ENCODE measurements at regions not wholly inside any gene's neighbourhood (a gene's known extent, or its start where the extent isn't known, plus 50 kb on each side); places are given as distances from the start of the nearest gene placed in this dataset.
"Not testable (repeated sequence)": the region's sequence is repeated elsewhere in the genome, so short reads cannot be mapped to it uniquely, and the experiment has no call there.

GRCh38 chr5:85656050-85656449 is 961.7 kb upstream of the COX7C start:
- no peak for ATAC-seq (ENCODE audit: low FRiP score in 2 of 2)
- DNase-seq = no peak
- H3K4me1 ChIP-seq = no peaks in the 10 kb centered on the region
- TF ChIP-seq POLR2A (IDR thresholded peaks at IDR 0.05) (no peak), CTCF (IDR thresholded peaks at IDR 0.05) (no peak), EP300 (IDR thresholded peaks at IDR 0.05) (no peak), POLR2AphosphoS5 (IDR thresholded peaks at IDR 0.05) (no peak)
- no peaks in the 10 kb centered on the region for H3K36me3 ChIP-seq
- no peaks in the 10 kb centered on the region for H3K27me3 ChIP-seq
- H3K9me3 ChIP-seq = peaks cover 0 to 4% (median 1%) of the 10 kb centered on the region in 4 donors
- 69 to 84% methylated on average over 3 of the region's 3 CpGs for WGBS, 2 donors
- no peak overlapping the region for H3K4me3 ChIP-seq
- no peak overlapping the region for H3K27ac ChIP-seq

DNA sequence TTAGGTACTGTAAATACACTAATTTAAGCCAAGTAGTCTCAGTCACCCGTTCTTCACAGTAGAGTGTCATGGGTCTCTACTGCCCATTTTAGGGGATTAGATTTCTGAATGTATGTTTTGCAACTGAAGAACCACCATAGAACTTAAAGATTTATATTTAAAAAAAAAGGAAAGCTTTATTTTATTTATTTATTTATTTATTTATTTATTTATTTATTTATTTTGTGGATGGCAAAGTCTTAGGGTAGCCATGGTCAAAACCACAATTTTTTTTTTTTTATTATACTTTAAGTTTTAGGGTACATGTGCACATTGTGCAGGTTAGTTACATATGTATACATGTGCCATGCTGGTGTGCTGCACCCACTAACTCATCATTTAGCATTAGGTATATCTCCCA is 960.4 kb upstream of the COX7C start:
- WGBS, 2 donors = 81 to 95% methylated on average over 1 of the region's 1 CpG
- DNase-seq; H3K36me3 ChIP-seq; H3K9me3 ChIP-seq; ATAC-seq (ENCODE audit: low FRiP score in 2 of 2); H3K4me3 ChIP-seq; H3K27ac ChIP-seq; H3K27me3 ChIP-seq; H3K4me1 ChIP-seq: not testable (repeated sequence)

GRCh38 chr5:85662969-85663707 is 954.6 kb upstream of the COX7C start:
- not testable (repeated sequence) for H3K36me3 ChIP-seq; H3K4me1 ChIP-seq; DNase-seq; H3K27ac ChIP-seq; H3K27me3 ChIP-seq; H3K4me3 ChIP-seq; H3K9me3 ChIP-seq; ATAC-seq (ENCODE audit: low FRiP score in 2 of 2)
- 88 to 95% methylated on average over 18 to 22 of the region's 29 CpGs for WGBS, 2 donors

- TF ChIP-seq EP300 (IDR thresholded peaks at IDR 0.05) = no peak
- TF ChIP-seq POLR2A (IDR thresholded peaks at IDR 0.05) = no peak
- no peak for TF ChIP-seq POLR2AphosphoS5 (IDR thresholded peaks at IDR 0.05)
- no peak for TF ChIP-seq CTCF (IDR thresholded peaks at IDR 0.05)
- WGBS, 2 donors = 57 to 61% methylated on average over 2 of the region's 2 CpGs
- no peaks in the 10 kb centered on the region for H3K36me3 ChIP-seq
These were observed 954.1 kb upstream of the COX7C start for GRCh38 chr5:85663708-85664031.

DNA sequence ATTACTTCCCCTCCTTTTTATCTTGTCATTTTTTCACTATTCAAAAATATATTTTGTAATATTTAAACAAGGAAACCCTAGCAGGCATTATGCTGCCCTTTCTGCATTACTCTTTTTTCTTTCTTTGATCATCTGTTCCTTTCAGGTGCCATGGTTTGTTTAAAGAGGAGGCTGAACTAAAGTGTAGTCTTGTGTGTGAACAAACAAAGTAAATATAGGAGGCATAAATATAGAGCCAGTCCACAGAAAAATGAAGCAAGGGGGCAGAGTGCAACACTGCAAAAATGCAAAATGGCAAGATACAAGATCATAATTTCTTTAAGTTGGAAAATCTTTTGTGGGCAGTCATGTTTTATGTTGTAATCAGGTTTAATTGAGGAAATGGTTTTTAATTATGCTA is 947.3 kb upstream of the COX7C start:
- H3K27ac ChIP-seq = no peak overlapping the region
- H3K4me1 ChIP-seq = no peaks in the 10 kb centered on the region
- H3K36me3 ChIP-seq = no peaks in the 10 kb centered on the region
- H3K9me3 ChIP-seq = no peaks in the 10 kb centered on the region
- no peak overlapping the region for H3K4me3 ChIP-seq
- H3K27me3 ChIP-seq = no peaks in the 10 kb centered on the region
- DNase-seq (no peak), ATAC-seq (ENCODE audit: low FRiP score in 2 of 2) (no peak)
- TF ChIP-seq CTCF (IDR thresholded peaks at IDR 0.05) (no peak), POLR2AphosphoS5 (IDR thresholded peaks at IDR 0.05) (no peak), POLR2A (IDR thresholded peaks at IDR 0.05) (no peak), EP300 (IDR thresholded peaks at IDR 0.05) (no peak)

More at GRCh38 chr5:85663708-85664031, 954.1 kb upstream of the COX7C start:
- Histone ChIP-seq H3K27ac (no peak overlapping the region), H3K27me3 (no peaks in the 10 kb centered on the region), H3K4me1 (no peaks in the 10 kb centered on the region), H3K4me3 (no peak overlapping the region), H3K9me3 (no peaks in the 10 kb centered on the region)
- DNase-seq (no peak), ATAC-seq (ENCODE audit: low FRiP score in 2 of 2) (no peak)

DNA sequence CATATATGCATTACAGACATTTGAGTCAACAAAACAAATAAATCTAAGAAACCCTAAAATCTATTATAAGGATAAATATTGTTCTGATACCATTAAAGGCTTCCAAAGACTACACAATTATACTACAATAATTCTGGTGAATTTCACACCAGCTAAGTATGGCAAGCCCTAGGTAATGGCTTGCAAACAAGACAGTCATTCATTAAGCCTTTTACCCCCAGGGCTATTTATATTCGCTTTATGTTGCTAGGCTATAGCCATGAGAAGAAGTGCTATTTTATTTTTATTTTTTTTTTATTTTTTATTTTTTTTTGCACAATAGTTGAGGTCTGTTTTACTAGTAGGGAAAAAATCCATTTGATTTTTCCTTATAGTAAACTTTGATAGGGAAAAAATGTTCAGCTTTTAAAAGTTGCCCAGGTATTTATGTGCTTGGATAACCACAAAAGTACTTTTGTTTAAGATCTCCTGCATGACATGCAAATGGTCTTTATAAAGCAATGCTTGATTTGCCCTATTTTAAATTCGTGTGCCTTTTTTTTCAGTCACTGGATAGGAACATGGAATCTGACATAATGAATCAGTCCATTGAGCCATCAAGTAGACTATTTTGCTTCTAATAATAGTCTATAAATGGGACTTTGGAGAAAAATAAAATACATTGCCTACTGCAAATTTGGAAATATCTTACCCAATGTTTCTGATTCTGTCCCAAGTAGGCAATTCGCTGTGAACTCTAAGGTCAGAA is 946.3 kb upstream of the COX7C start:
- WGBS, 2 donors = 70 to 75% methylated on average over 3 of the region's 3 CpGs
- no peak for TF ChIP-seq POLR2AphosphoS5 (IDR thresholded peaks at IDR 0.05)
- TF ChIP-seq CTCF (IDR thresholded peaks at IDR 0.05) = no peak
- TF ChIP-seq EP300 (IDR thresholded peaks at IDR 0.05) = no peak
- no peak for TF ChIP-seq POLR2A (IDR thresholded peaks at IDR 0.05)
- no peaks in the 10 kb centered on the region for H3K9me3 ChIP-seq
- no peaks in the 10 kb centered on the region for H3K36me3 ChIP-seq
- no peaks in the 10 kb centered on the region for H3K4me1 ChIP-seq
- no peak overlapping the region for H3K4me3 ChIP-seq
- ATAC-seq (ENCODE audit: low FRiP score in 2 of 2) = no peak
- H3K27ac ChIP-seq = no peak overlapping the region
- DNase-seq = no peak
- no peaks in the 10 kb centered on the region for H3K27me3 ChIP-seq

Measured in upper lobe of left lung (tissue), 6 donors.